NCI-H524 treated with DMSO at 0.1 percent for 48 hours (cell line): ENCODE measurements at regions not wholly inside any gene's neighbourhood (a gene's known extent, or its start where the extent isn't known, plus 50 kb on each side); places are given as distances from the start of the nearest gene placed in this dataset.
"Not testable (repeated sequence)": the region's sequence is repeated elsewhere in the genome, so short reads cannot be mapped to it uniquely, and the experiment has no call there.

ENCODE experiments used
- DNase-seq: peaks from one replicate; lab custom pipeline; 2025; lab: John Stamatoyannopoulos, UW

DNA sequence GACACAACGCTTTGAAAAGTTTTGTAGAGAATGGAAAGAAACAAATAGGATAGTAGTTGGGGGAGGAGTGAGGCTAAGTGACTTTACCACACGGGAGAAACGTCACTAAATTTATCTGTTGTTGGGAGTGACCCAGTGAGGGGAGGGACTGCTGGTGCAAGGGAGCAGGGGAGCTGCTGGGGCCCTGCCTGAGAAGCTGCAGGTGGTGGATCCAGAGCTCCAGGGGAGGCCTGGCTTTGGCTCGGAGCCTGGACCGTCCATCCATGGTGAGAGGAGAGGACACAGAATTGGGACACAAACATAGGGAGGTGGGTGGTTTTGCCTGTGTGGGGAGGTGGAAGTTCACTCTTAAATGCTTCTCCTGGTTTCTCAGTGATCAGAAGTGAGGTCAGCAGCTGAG is 107.6 kb downstream of the GOSR1 start:
- no peak for DNase-seq

GRCh38 chr17:30580916-30581315 is 103.7 kb downstream of the GOSR1 start:
- DNase-seq: no peak

DNA sequence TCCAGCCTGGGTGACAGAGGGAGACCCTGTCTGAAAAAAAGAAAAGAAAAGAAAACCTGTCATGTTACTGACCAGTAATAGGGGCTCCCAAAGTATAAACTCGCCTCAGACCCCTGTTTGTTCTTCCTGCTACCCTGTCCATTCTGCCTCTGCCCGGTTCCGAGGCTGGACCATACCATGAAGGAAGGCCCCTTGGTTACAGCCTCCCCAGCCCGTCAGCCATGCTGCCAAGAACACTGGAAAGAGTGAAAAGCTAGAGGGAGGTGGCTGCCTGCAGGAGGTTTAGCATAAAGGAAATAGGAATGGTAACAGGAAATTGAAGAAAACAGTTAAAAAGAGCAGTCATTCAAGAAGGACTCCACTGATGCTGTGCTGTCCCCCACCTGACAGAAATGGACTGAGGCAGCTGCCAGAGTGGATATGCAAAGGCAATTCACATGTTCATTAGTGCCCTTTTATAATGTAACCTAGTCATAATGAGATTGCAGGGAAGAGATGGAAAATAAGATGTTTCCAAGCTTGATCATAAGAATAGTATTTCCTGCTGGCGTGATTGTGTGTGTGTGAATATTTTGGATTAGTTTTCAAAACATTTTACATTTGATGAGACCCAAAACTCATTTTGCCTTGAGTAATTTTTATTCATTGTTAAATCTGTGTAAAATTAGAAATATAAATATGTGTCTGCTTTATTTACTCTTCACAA is 102.6 kb downstream of the GOSR1 start:
- DNase-seq: no peak

DNA sequence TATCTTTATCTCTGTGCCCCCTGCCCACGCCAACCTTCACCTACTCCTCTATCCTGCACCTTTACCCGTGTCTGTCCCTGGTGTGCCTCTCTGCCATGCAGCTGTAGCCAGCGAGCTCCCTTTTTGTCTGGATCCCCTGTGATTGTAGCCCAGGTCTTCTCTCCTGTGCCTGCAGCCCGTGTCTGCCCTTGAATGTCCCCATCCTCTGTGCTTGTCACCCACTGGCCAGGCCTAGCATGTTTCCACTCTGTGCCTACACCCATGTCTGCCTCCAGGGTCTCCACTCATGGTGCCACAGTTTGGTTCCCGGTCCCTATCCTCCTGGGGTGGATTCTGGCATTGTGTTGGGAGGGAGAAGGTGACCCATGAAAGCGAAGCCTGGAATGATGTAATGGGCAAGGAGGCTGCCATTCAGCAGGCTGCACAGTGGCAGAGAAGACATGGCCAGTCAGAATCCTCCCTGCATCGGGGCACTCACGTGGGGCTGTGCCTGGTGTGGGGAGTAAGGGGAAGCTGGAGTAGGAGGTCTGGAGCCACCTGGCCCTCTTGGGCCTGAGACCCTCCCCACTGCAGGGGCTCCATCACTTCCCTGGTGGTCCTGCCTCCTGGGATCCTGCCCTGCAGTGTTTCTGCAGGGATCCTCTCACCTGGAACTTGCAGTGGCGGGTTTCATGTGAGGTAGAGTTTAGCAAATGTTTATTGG is 101.0 kb downstream of the GOSR1 start:
- DNase-seq: not testable (repeated sequence)
